T-helper 17 cell (primary cell): ENCODE measurements at regions not wholly inside any gene's neighbourhood (a gene's known extent, or its start where the extent isn't known, plus 50 kb on each side); places are given as distances from the start of the nearest gene placed in this dataset.

Experiments
- ATAC-seq: fragments of 150-1000 bp; cut with Tn5 transposase; 2 replicates; pipeline ENCODE4 v1.10.0; 2021; ENCODE audit warnings: mild to moderate bottlenecking, moderate library complexity
- DNase-seq, 3 donors: peaks; one replicate each; pipeline versions ENCODE4 v3.0.0 to v3.0.0-alpha.2; 2020 to 2021
- H3K9me3 ChIP-seq: one replicate; pipeline ENCODE4 v1.7.0; 2013; ENCODE audit warnings: low read length, mild to moderate bottlenecking; ENCODE audit not compliant: control insufficient read depth, poor library complexity, severe bottlenecking
- H3K27ac Mint-ChIP-seq: one replicate; pipeline ENCODE4 v1.8.0; 2022; ENCODE audit warnings: mild to moderate bottlenecking, moderate library complexity, mixed read lengths
- H3K27me3 Mint-ChIP-seq: one replicate; pipeline ENCODE4 v1.8.0; 2022; ENCODE audit warnings: mixed read lengths
- H3K36me3 Mint-ChIP-seq: one replicate; pipeline ENCODE4 v1.8.0; 2022; ENCODE audit warnings: low read depth, mixed read lengths
- H3K4me1 Mint-ChIP-seq: one replicate; pipeline ENCODE4 v1.8.0; 2022; ENCODE audit warnings: mild to moderate bottlenecking, mixed read lengths
- H3K4me3 Mint-ChIP-seq: one replicate; pipeline ENCODE4 v1.8.0; 2022; ENCODE audit warnings: mild to moderate bottlenecking, moderate library complexity, mixed read lengths

GRCh38 chr2:160680974-160681373 is 187.4 kb upstream of the RBMS1 start:
- Mint-ChIP-seq H3K4me3 (no peak overlapping the region), H3K27me3 (peaks cover 12% of the 10 kb centered on the region), H3K36me3 (peaks cover 2% of the 10 kb centered on the region), H3K27ac (no peak overlapping the region), H3K4me1 (no peaks in the 10 kb centered on the region)
- H3K9me3 ChIP-seq, result no peaks in the 10 kb centered on the region
- DNase-seq (no peak), ATAC-seq (no peak)

- H3K9me3 ChIP-seq, result no peaks in the 10 kb centered on the region
- ATAC-seq (no peak), DNase-seq (no peak)
- Mint-ChIP-seq H3K4me1 (no peaks in the 10 kb centered on the region), H3K27ac (no peak overlapping the region), H3K4me3 (no peak overlapping the region), H3K27me3 (peaks cover 12% of the 10 kb centered on the region), H3K36me3 (peaks cover 2% of the 10 kb centered on the region)
Observed at GRCh38 chr2:160683206-160683605, 189.6 kb upstream of the RBMS1 start.

DNA sequence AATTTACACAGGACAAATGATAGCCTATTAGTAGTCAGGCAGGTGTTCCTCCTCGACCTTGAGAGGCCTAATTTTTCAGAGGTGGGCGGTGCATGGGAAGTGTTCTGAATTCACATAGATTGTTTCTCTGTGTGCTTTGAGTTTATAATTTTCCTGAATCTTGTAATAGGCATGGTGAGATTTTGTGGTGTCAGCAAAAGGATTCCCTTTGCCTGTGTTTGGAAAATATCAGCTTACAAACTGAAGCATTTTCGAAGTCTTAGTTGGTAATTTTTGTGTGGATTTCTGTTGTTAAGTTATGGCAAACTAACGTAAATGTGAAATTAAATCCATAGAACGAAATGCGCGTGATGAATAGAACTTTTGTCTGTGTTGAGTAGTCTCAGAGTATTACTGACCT is 194.0 kb upstream of the RBMS1 start:
- no peak overlapping the region for H3K4me3 Mint-ChIP-seq
- DNase-seq (no peak), ATAC-seq (no peak)
- H3K36me3 Mint-ChIP-seq, result peaks cover 2% of the 10 kb centered on the region
- no peaks in the 10 kb centered on the region for H3K4me1 Mint-ChIP-seq
- peaks cover 12% of the 10 kb centered on the region for H3K27me3 Mint-ChIP-seq
- no peaks in the 10 kb centered on the region for H3K9me3 ChIP-seq
- no peak overlapping the region for H3K27ac Mint-ChIP-seq

DNA sequence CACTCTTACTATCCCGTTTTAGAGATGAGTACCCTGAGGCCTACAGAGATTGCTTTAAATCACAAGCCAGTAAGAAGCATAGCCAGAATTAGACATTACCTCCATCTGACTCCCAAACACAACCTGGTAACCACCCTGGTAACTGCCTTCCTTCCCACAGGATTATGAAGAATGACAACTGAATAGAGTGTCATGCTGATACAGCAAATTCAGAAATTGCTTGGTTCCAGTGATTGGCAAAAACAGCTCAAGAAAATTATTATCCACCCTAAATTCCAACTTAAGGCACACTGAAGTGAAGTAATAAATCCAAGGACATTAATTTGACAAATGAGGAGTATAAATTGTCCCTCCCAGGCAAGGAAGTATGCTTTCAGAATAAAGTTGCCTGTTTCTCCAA is 195.8 kb upstream of the RBMS1 start:
- H3K27me3 Mint-ChIP-seq, result peaks cover under 1% of the 10 kb centered on the region
- no peak overlapping the region for H3K4me3 Mint-ChIP-seq
- H3K36me3 Mint-ChIP-seq, result no peaks in the 10 kb centered on the region
- DNase-seq, result no peak
- ATAC-seq, result no peak
- no peaks in the 10 kb centered on the region for H3K4me1 Mint-ChIP-seq
- H3K9me3 ChIP-seq, result no peaks in the 10 kb centered on the region
- H3K27ac Mint-ChIP-seq, result no peak overlapping the region

GRCh38 chr2:160694221-160694620 is 200.6 kb upstream of the RBMS1 start:
- peaks cover 5% of the 10 kb centered on the region for H3K27me3 Mint-ChIP-seq
- ATAC-seq (no peak), DNase-seq (no peak)
- no peaks in the 10 kb centered on the region for H3K4me1 Mint-ChIP-seq
- H3K9me3 ChIP-seq, result no peaks in the 10 kb centered on the region
- H3K4me3 Mint-ChIP-seq, result no peak overlapping the region
- no peak overlapping the region for H3K27ac Mint-ChIP-seq
- H3K36me3 Mint-ChIP-seq, result no peaks in the 10 kb centered on the region

DNA sequence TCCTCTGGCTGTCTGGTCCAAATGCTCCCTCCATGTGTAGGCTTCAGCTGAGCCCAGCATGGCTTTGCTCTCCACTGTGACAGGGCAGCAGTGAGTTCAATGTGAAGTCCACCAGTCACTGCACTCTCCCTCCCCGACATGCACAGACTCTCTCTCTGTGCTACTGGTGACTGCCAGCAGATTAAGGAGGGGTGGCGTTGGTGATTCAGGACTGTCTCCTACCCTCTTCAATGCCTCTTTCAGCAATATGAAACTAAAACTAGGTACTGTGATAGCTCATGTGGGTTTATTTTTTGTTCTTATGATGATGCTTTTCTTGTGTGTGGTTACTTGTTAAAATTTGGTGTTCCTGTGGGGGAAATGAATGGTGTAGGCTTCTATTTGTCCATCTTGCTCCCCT is 201.0 kb upstream of the RBMS1 start:
- DNase-seq (no peak), ATAC-seq (no peak)
- Mint-ChIP-seq H3K4me3 (no peak overlapping the region), H3K36me3 (no peaks in the 10 kb centered on the region), H3K27me3 (peaks cover 5% of the 10 kb centered on the region), H3K27ac (no peak overlapping the region), H3K4me1 (no peaks in the 10 kb centered on the region)
- H3K9me3 ChIP-seq, result no peaks in the 10 kb centered on the region

DNA sequence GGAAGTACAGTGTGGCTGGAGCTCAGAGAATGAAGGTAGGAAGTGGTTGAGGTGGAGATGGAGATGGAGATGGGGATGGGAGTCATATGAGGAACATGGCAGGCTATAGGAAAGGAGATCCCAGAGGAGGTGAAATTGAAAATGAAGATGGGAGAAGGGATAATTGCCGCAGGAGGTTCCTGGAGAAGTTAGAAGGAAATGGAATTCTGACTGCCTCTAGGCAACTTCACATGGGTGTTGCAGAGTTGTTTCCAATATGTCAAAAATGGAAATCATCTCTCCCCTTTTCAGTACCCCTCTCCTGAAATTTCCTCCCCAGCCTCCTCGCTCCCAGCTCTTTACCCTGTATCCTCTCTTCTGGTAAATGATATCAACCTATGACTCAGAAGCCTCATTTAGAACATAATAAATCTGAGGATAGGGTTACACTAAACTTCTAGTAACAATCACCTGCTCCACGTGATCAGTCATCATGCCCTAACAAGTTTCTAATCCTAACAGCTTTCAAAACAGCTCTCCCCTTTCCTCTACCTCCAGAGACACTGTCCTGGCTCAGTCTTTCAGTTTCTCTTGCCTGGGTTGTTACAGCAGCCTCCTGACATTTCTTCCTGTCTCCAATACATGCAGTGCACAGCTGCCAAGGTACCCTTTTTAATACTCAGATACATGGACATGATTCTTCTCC is 201.9 kb upstream of the RBMS1 start:
- no peak for DNase-seq
- H3K9me3 ChIP-seq, result no peaks in the 10 kb centered on the region
- no peak overlapping the region for H3K4me3 Mint-ChIP-seq
- ATAC-seq, result no peak
- no peaks in the 10 kb centered on the region for H3K4me1 Mint-ChIP-seq
- no peaks in the 10 kb centered on the region for H3K36me3 Mint-ChIP-seq
- peaks cover 5% of the 10 kb centered on the region for H3K27me3 Mint-ChIP-seq
- no peak overlapping the region for H3K27ac Mint-ChIP-seq

- no peak for ATAC-seq
- H3K4me1 Mint-ChIP-seq, result no peaks in the 10 kb centered on the region
- H3K27ac Mint-ChIP-seq, result no peak overlapping the region
- H3K36me3 Mint-ChIP-seq, result no peaks in the 10 kb centered on the region
- H3K27me3 Mint-ChIP-seq, result peaks cover 5% of the 10 kb centered on the region
- no peaks in the 10 kb centered on the region for H3K9me3 ChIP-seq
- no peak overlapping the region for H3K4me3 Mint-ChIP-seq
- DNase-seq, result no peak
Observed at GRCh38 chr2:160696087-160696452, 202.5 kb upstream of the RBMS1 start.

- DNase-seq (no peak), ATAC-seq (no peak)
- no peak overlapping the region for H3K27ac Mint-ChIP-seq
- H3K36me3 Mint-ChIP-seq, result no peaks in the 10 kb centered on the region
- no peaks in the 10 kb centered on the region for H3K9me3 ChIP-seq
- peaks cover 4% of the 10 kb centered on the region for H3K4me1 Mint-ChIP-seq
- peaks cover 7% of the 10 kb centered on the region for H3K27me3 Mint-ChIP-seq
- no peak overlapping the region for H3K4me3 Mint-ChIP-seq
Observed at GRCh38 chr2:160697817-160698216, 204.2 kb upstream of the RBMS1 start.

GRCh38 chr2:160700021-160700814 is 206.6 kb upstream of the RBMS1 start:
- Mint-ChIP-seq H3K27ac (no peak overlapping the region), H3K27me3 (peaks cover 9% of the 10 kb centered on the region), H3K4me3 (no peak overlapping the region), H3K36me3 (no peaks in the 10 kb centered on the region), H3K4me1 (peaks cover 16% of the 10 kb centered on the region)
- ATAC-seq (no peak), DNase-seq (no peak)
- H3K9me3 ChIP-seq, result no peaks in the 10 kb centered on the region

- H3K9me3 ChIP-seq, result no peaks in the 10 kb centered on the region
- Mint-ChIP-seq H3K27me3 (peaks cover 8% of the 10 kb centered on the region), H3K27ac (no peak overlapping the region), H3K4me3 (no peak overlapping the region), H3K4me1 (peaks cover 17% of the 10 kb centered on the region), H3K36me3 (no peaks in the 10 kb centered on the region)
- DNase-seq (no peak), ATAC-seq (no peak)
Observed at GRCh38 chr2:160701822-160702221, 208.2 kb upstream of the RBMS1 start.

DNA sequence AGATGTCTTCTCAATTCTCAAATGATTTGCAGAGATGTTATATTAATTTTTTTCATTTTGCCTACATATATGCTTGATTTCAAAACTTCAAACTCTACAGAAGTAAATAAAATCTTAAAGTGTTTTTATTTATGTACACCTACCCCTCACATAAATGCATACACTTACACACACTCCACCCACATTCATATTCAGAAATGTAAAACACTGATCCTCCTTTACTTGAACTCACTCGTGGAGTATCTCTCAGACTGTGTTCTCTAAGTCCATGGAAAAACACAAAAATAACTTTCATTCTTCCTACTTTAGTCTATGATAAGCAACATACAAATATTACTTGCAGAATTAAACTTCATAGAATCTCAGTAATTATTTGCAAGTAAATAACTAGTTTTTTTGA is 209.1 kb upstream of the RBMS1 start:
- H3K27me3 Mint-ChIP-seq, result peaks cover 5% of the 10 kb centered on the region
- DNase-seq (no peak), ATAC-seq (no peak)
- H3K4me3 Mint-ChIP-seq, result no peak overlapping the region
- H3K9me3 ChIP-seq, result no peaks in the 10 kb centered on the region
- no peak overlapping the region for H3K27ac Mint-ChIP-seq
- H3K36me3 Mint-ChIP-seq, result no peaks in the 10 kb centered on the region
- peaks cover 17% of the 10 kb centered on the region for H3K4me1 Mint-ChIP-seq

- DNase-seq, result no peak
- Mint-ChIP-seq H3K27ac (no peak overlapping the region), H3K4me3 (no peak overlapping the region), H3K36me3 (no peaks in the 10 kb centered on the region), H3K27me3 (peaks cover 5% of the 10 kb centered on the region), H3K4me1 (peaks cover 17% of the 10 kb centered on the region)
- H3K9me3 ChIP-seq, result no peaks in the 10 kb centered on the region
- ATAC-seq, result peak; percentile 75
Observed at GRCh38 chr2:160703648-160704585, 210.3 kb upstream of the RBMS1 start.
